Spinal cord (tissue), 9 donors: ENCODE measurements at regions not wholly inside any gene's neighbourhood (a gene's known extent, or its start where the extent isn't known, plus 50 kb on each side); places are given as distances from the start of the nearest gene placed in this dataset.

Experiments used
- DNase-seq, 6 donors: peaks; one replicate each; pipeline versions ENCODE4 v3.0.0 to v3.0.0-alpha.2; 2013 to 2015; ENCODE audit warnings: low spot score in 6 of 6, low read depth in 4 of 6
- H3K27ac ChIP-seq: one replicate; pipeline ENCODE4 v1.5.1; 2013; ENCODE audit warnings: low read depth, low read length, control low read depth
- H3K27me3 ChIP-seq: one replicate; pipeline ENCODE4 v1.6.1; 2013; ENCODE audit warnings: low read length; ENCODE audit not compliant: control insufficient read depth, insufficient read depth
- H3K36me3 ChIP-seq: one replicate; pipeline ENCODE4 v1.6.1; 2013; ENCODE audit warnings: low read length; ENCODE audit not compliant: control insufficient read depth, insufficient read depth
- H3K4me1 ChIP-seq: one replicate; pipeline ENCODE4 v1.6.1; 2013; ENCODE audit warnings: low read length; ENCODE audit not compliant: control insufficient read depth, insufficient read depth
- H3K4me3 ChIP-seq: one replicate; pipeline ENCODE4 v1.5.1; 2013; ENCODE audit warnings: low read depth, low read length, control low read depth
- H3K9me3 ChIP-seq: one replicate; pipeline ENCODE4 v1.6.1; 2013; ENCODE audit warnings: low read length; ENCODE audit not compliant: control insufficient read depth, insufficient read depth
- WGBS: methylation state at CpG from one replicate; pipeline ENCODE4 v1.1.5; 2013; ENCODE audit warnings: missing lambda C conversion rate; ENCODE audit not compliant: insufficient coverage; 5-methylcytosine and 5-hydroxymethylcytosine counted together
- donor health status: healthy.

GRCh38 chr10:62560201-62560819, 186.1 kb downstream of the ZNF365 start:
- peaks cover 8% of the 10 kb centered on the region for H3K4me1 ChIP-seq
- 93% methylated on average over 3 of the region's 4 CpGs for WGBS
- H3K27me3 ChIP-seq, result no peaks in the 10 kb centered on the region
- no peak overlapping the region for H3K4me3 ChIP-seq
- no peak overlapping the region for H3K27ac ChIP-seq
- no peaks in the 10 kb centered on the region for H3K36me3 ChIP-seq
- no peak for DNase-seq
- no peaks in the 10 kb centered on the region for H3K9me3 ChIP-seq

GRCh38 chr10:62561151-62561550, 187.0 kb downstream of the ZNF365 start:
- Histone ChIP-seq H3K9me3 (no peaks in the 10 kb centered on the region), H3K4me3 (no peak overlapping the region), H3K36me3 (no peaks in the 10 kb centered on the region), H3K4me1 (peaks cover 8% of the 10 kb centered on the region), H3K27ac (no peak overlapping the region), H3K27me3 (no peaks in the 10 kb centered on the region)
- WGBS, result no CpG with 5 or more reads among the region's 3 CpGs
- no peak for DNase-seq

GRCh38 chr10:62562101-62562500, 187.9 kb downstream of the ZNF365 start:
- Histone ChIP-seq H3K36me3 (no peaks in the 10 kb centered on the region), H3K9me3 (no peaks in the 10 kb centered on the region), H3K27me3 (no peaks in the 10 kb centered on the region), H3K27ac (no peak overlapping the region), H3K4me1 (peaks cover 8% of the 10 kb centered on the region), H3K4me3 (no peak overlapping the region)
- no peak for DNase-seq
- 94% methylated on average over 2 of the region's 2 CpGs for WGBS

- no peaks in the 10 kb centered on the region for H3K36me3 ChIP-seq
- peaks cover 8% of the 10 kb centered on the region for H3K4me1 ChIP-seq
- no peaks in the 10 kb centered on the region for H3K9me3 ChIP-seq
- H3K27ac ChIP-seq, result no peak overlapping the region
- no peak for DNase-seq
- no peak overlapping the region for H3K4me3 ChIP-seq
- no peaks in the 10 kb centered on the region for H3K27me3 ChIP-seq
Observed at GRCh38 chr10:62562795-62563194, 188.6 kb downstream of the ZNF365 start.

- WGBS, result 80% methylated on average over 1 of the region's 3 CpGs
- H3K4me1 ChIP-seq, result no peaks in the 10 kb centered on the region
- no peaks in the 10 kb centered on the region for H3K27me3 ChIP-seq
- H3K4me3 ChIP-seq, result no peak overlapping the region
- no peak overlapping the region for H3K27ac ChIP-seq
- DNase-seq, result no peak
- H3K9me3 ChIP-seq, result no peaks in the 10 kb centered on the region
- no peaks in the 10 kb centered on the region for H3K36me3 ChIP-seq
Observed at GRCh38 chr10:62573929-62574328, 199.8 kb downstream of the ZNF365 start.

- Histone ChIP-seq H3K27me3 (no peaks in the 10 kb centered on the region), H3K4me3 (no peak overlapping the region), H3K9me3 (no peaks in the 10 kb centered on the region), H3K4me1 (no peaks in the 10 kb centered on the region), H3K27ac (no peak overlapping the region), H3K36me3 (no peaks in the 10 kb centered on the region)
- 100% methylated on average over 1 of the region's 4 CpGs for WGBS
- no peak for DNase-seq
Observed at GRCh38 chr10:62577076-62577475, 202.9 kb downstream of the ZNF365 start.

- DNase-seq, result no peak
- Histone ChIP-seq H3K9me3 (no peaks in the 10 kb centered on the region), H3K27me3 (no peaks in the 10 kb centered on the region), H3K4me1 (no peaks in the 10 kb centered on the region), H3K27ac (no peak overlapping the region), H3K4me3 (no peak overlapping the region), H3K36me3 (no peaks in the 10 kb centered on the region)
- whole genome bisulfite sequencing, result no CpG with 5 or more reads among the region's 2 CpGs
Observed at GRCh38 chr10:62577666-62578291, 203.6 kb downstream of the ZNF365 start.

- no peaks in the 10 kb centered on the region for H3K4me1 ChIP-seq
- no peaks in the 10 kb centered on the region for H3K36me3 ChIP-seq
- H3K4me3 ChIP-seq, result no peak overlapping the region
- no peaks in the 10 kb centered on the region for H3K27me3 ChIP-seq
- H3K9me3 ChIP-seq, result no peaks in the 10 kb centered on the region
- WGBS, result 92% methylated on average over 5 of the region's 6 CpGs
- no peak for DNase-seq
- H3K27ac ChIP-seq, result no peak overlapping the region
Observed at GRCh38 chr10:62578301-62578700, 204.1 kb downstream of the ZNF365 start.

GRCh38 chr10:62578916-62579315, 204.7 kb downstream of the ZNF365 start:
- Histone ChIP-seq H3K4me3 (no peak overlapping the region), H3K9me3 (no peaks in the 10 kb centered on the region), H3K36me3 (no peaks in the 10 kb centered on the region), H3K4me1 (no peaks in the 10 kb centered on the region), H3K27me3 (no peaks in the 10 kb centered on the region), H3K27ac (no peak overlapping the region)
- no peak for DNase-seq
- WGBS, result no CpG with 5 or more reads among the region's 1 CpG

GRCh38 chr10:62580396-62580795, 206.2 kb downstream of the ZNF365 start:
- no peak overlapping the region for H3K27ac ChIP-seq
- DNase-seq, result no peak

More at GRCh38 chr10:62580396-62580795, 206.2 kb downstream of the ZNF365 start:
- Histone ChIP-seq H3K4me3 (no peak overlapping the region), H3K27me3 (no peaks in the 10 kb centered on the region), H3K9me3 (no peaks in the 10 kb centered on the region), H3K36me3 (no peaks in the 10 kb centered on the region), H3K4me1 (no peaks in the 10 kb centered on the region)
